H1 (cell line): ENCODE measurements at regions not wholly inside any gene's neighbourhood (a gene's known extent, or its start where the extent isn't known, plus 50 kb on each side); places are given as distances from the start of the nearest gene placed in this dataset.

Source experiments
- ATF3 ChIP-seq: IDR thresholded peaks from 2 replicates; pipeline ENCODE4 v1.6.1; 2011; ENCODE audit warnings: low read depth, mild to moderate bottlenecking, low read length; ENCODE audit not compliant: insufficient read depth
- CBX5 ChIP-seq: fragments of 300-800, 300-1000 bp; sonication (generic); IDR thresholded peaks from 2 replicates; pipeline ENCODE4 v1.7.1; 2016; ENCODE audit warnings: antibody characterized with exemption, low read length, low read depth
- GTF2F1 ChIP-seq: IDR thresholded peaks from 2 replicates; pipeline ENCODE4 v1.6.1; 2012; ENCODE audit warnings: low read depth, low read length, improper control_type of control experiment, borderline replicate concordance
- MAX ChIP-seq: IDR thresholded peaks from 2 replicates; pipeline ENCODE4 v1.6.1; 2012; ENCODE audit warnings: inconsistent platforms

DNA sequence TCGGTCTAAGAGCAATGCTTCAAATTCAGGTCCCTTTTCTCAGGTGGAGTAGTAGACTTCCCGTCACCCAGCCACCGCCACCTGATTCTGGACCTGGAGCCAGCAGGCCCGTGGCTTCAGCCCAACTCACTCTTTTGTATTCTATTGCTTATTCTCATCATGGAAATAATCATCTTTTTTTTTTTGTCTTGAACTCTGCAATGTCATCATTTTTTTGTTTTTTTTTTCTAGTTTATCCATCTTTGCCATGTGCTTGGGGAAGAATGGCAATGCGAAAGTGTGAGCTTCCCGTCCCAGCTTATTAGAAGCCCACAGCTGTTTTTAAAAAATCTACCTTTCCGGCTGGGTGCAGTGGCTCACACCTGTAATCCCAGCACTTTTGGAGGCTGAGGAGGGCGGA lies 51.3 kb upstream of the FSTL1 start (continued):
- TF ChIP-seq MAX (no peak), CBX5 (no peak), GTF2F1 (no peak), ATF3 (no peak)
